ENCODE measurements at regions not wholly inside any gene's neighbourhood (a gene's known extent, or its start where the extent isn't known, plus 50 kb on each side); places are given as distances from the start of the nearest gene placed in this dataset.

- no peak for DNase-seq
- Histone ChIP-seq H3K4me1 (ENCODE audit: control insufficient read depth in 1 of 2, insufficient read depth in 2 of 2, low read length in 2 of 2) (peaks cover 0 to 9% of the 10 kb centered on the region in 2 donors), H3K9me3 (ENCODE audit: control insufficient read depth, low read length) (no peaks in the 10 kb centered on the region), H3K4me3 (ENCODE audit: low read length in 2 of 2) (no peak overlapping the region), H3K27me3 (ENCODE audit: control insufficient read depth in 1 of 2, insufficient read depth in 2 of 2, low read length in 1 of 2) (no peaks in the 10 kb centered on the region), H3K36me3 (ENCODE audit: control insufficient read depth in 1 of 2, insufficient read depth in 2 of 2, low read length in 1 of 2) (no peaks in the 10 kb centered on the region), H3K27ac (ENCODE audit: low read depth in 1 of 2, low read length in 2 of 2) (no peak overlapping the region)
- 79 to 82% methylated on average over 3 of the region's 3 CpGs for WGBS, 2 donors
- ATAC-seq (ENCODE audit: low FRiP score) = no peak
- intact Hi-C loops (cut with DNase I) = no loop called here
Observed at GRCh38 chr2:198715302-198715835, 742.4 kb downstream of the SATB2 start.

DNA sequence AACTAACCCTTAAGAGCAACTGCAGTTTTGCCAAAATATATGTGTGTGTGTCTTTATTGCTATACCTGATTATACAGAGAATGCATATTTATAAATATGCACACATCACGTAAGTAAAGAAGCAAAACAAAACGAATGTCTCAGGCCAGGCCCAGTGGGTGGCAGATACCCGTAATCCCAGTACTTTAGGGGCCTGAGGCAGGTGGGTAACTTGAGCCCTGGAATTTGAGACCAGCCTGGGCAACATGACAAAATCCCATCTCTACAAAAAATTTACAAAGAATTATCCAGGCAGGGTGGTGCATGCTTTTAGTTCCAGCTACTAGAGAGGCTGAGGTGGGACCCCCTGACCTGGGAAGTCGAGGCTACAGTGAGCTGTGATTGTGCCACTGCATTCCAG lies 745.3 kb downstream of the SATB2 start:
- no peak overlapping the region for H3K4me3 ChIP-seq (ENCODE audit: low read length in 2 of 2)
- intact Hi-C loops (cut with DNase I) = no loop called here
- ATAC-seq (ENCODE audit: low FRiP score) (no peak), DNase-seq (no peak)
- no peaks in the 10 kb centered on the region for H3K36me3 ChIP-seq (ENCODE audit: control insufficient read depth in 1 of 2, insufficient read depth in 2 of 2, low read length in 1 of 2)
- 54 to 58% methylated on average over 4 of the region's 4 CpGs for WGBS, 2 donors
- H3K27ac ChIP-seq (ENCODE audit: low read depth in 1 of 2, low read length in 2 of 2) = no peak overlapping the region
- H3K9me3 ChIP-seq (ENCODE audit: control insufficient read depth, low read length) = no peaks in the 10 kb centered on the region
- no peaks in the 10 kb centered on the region for H3K27me3 ChIP-seq (ENCODE audit: control insufficient read depth in 1 of 2, insufficient read depth in 2 of 2, low read length in 1 of 2)
- peaks cover 0 to 6% of the 10 kb centered on the region in 2 donors for H3K4me1 ChIP-seq (ENCODE audit: control insufficient read depth in 1 of 2, insufficient read depth in 2 of 2, low read length in 2 of 2)

DNA sequence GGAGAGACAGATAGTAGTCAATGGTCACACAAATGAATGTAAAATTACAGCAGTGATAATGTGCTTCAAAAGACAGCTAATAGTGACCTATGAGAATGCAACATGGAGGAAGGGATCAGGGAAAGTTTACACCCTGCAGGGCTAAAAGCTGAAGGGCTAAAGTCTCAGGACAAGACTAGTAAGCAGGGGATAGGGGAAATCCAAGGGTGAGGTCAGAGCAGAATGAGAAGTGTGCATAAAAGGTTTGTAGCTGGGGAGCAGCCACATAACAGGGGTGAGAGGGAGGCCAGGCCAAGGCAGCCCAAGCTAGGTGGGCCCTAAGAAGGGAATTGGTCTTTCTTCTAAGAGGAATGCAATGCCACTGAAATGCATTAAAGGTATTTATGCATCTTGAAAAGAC lies 746.3 kb downstream of the SATB2 start:
- no peak overlapping the region for H3K4me3 ChIP-seq (ENCODE audit: low read length in 2 of 2)
- ATAC-seq (ENCODE audit: low FRiP score) (no peak), DNase-seq (no peak)
- no peaks in the 10 kb centered on the region for H3K9me3 ChIP-seq (ENCODE audit: control insufficient read depth, low read length)
- H3K27me3 ChIP-seq (ENCODE audit: control insufficient read depth in 1 of 2, insufficient read depth in 2 of 2, low read length in 1 of 2) = no peaks in the 10 kb centered on the region
- peaks cover 0 to 6% of the 10 kb centered on the region in 2 donors for H3K4me1 ChIP-seq (ENCODE audit: control insufficient read depth in 1 of 2, insufficient read depth in 2 of 2, low read length in 2 of 2)
- H3K27ac ChIP-seq (ENCODE audit: low read depth in 1 of 2, low read length in 2 of 2) = no peak overlapping the region
- intact Hi-C loops (cut with DNase I) = no loop called here
- no peaks in the 10 kb centered on the region for H3K36me3 ChIP-seq (ENCODE audit: control insufficient read depth in 1 of 2, insufficient read depth in 2 of 2, low read length in 1 of 2)

DNA sequence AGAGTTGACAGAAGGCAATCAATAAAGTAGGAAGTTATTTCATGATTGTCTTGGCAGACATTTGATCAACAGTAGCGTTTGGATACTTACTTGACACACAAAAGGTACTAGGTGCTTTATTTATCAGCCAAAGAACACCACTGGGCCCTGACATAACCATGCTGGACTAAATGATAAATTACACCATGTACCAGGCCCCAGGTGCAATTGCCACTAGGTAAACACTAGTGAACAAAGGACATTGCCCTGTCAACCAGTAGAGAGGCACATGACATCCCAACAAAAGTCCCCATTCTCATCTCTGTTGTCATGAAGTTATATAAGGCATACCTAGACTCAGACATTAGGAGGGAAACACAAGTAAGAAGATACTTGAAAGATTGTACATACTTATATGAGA lies 747.2 kb downstream of the SATB2 start:
- H3K36me3 ChIP-seq (ENCODE audit: control insufficient read depth in 1 of 2, insufficient read depth in 2 of 2, low read length in 1 of 2) = no peaks in the 10 kb centered on the region
- ATAC-seq (ENCODE audit: low FRiP score) (no peak), DNase-seq (no peak)
- no peak overlapping the region for H3K27ac ChIP-seq (ENCODE audit: low read depth in 1 of 2, low read length in 2 of 2)
- H3K9me3 ChIP-seq (ENCODE audit: control insufficient read depth, low read length) = no peaks in the 10 kb centered on the region
- H3K27me3 ChIP-seq (ENCODE audit: control insufficient read depth in 1 of 2, insufficient read depth in 2 of 2, low read length in 1 of 2) = no peaks in the 10 kb centered on the region
- peaks cover 0 to 5% of the 10 kb centered on the region in 2 donors for H3K4me1 ChIP-seq (ENCODE audit: control insufficient read depth in 1 of 2, insufficient read depth in 2 of 2, low read length in 2 of 2)
- H3K4me3 ChIP-seq (ENCODE audit: low read length in 2 of 2) = no peak overlapping the region
- 79% methylated on average over 1 of the region's 1 CpG for WGBS, 2 donors
- intact Hi-C loops (cut with DNase I) = no loop called here

DNA sequence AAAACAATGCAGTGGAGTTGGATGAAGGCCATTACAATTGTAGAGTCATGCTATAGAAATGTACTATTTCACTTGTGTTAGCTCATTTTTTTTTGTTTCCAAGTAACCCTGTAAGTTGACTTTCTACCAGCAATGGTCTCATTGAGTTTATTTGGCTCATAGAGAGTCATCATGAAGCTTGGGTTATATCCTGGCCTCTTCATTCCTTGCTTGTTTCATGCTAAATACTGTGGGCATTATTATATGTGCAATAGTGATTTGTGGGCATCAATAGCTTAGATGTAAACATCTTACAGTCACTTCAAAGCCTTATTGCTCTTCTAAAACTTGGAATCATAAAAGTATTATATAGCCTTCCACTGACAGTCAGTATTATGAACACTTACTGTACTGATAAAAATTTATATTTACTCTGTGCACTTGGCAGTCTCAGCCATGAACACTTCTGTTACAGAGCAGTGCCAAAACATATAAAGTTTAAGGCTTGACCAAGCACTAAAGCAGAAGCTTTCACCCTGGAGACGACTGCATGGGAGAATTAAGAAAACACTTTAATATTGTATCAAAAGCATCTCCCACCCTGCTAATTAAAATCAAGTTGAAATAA lies 751.2 kb downstream of the SATB2 start:
- 4 to 5% methylated on average over 1 of the region's 1 CpG for WGBS, 2 donors
- Histone ChIP-seq H3K27ac (ENCODE audit: low read depth in 1 of 2, low read length in 2 of 2) (no peak overlapping the region), H3K4me1 (ENCODE audit: control insufficient read depth in 1 of 2, insufficient read depth in 2 of 2, low read length in 2 of 2) (no peaks in the 10 kb centered on the region), H3K4me3 (ENCODE audit: low read length in 2 of 2) (no peak overlapping the region), H3K36me3 (ENCODE audit: control insufficient read depth in 1 of 2, insufficient read depth in 2 of 2, low read length in 1 of 2) (no peaks in the 10 kb centered on the region), H3K9me3 (ENCODE audit: control insufficient read depth, low read length) (no peaks in the 10 kb centered on the region), H3K27me3 (ENCODE audit: control insufficient read depth in 1 of 2, insufficient read depth in 2 of 2, low read length in 1 of 2) (no peaks in the 10 kb centered on the region)
- intact Hi-C loops (cut with DNase I) = no loop called here
- DNase-seq (no peak), ATAC-seq (ENCODE audit: low FRiP score) (no peak)

- H3K27me3 ChIP-seq (ENCODE audit: control insufficient read depth in 1 of 2, insufficient read depth in 2 of 2, low read length in 1 of 2) = no peaks in the 10 kb centered on the region
- H3K4me1 ChIP-seq (ENCODE audit: control insufficient read depth in 1 of 2, insufficient read depth in 2 of 2, low read length in 2 of 2) = no peaks in the 10 kb centered on the region
- DNase-seq (no peak), ATAC-seq (ENCODE audit: low FRiP score) (no peak)
- intact Hi-C loops (cut with DNase I) = no loop called here
- no peak overlapping the region for H3K27ac ChIP-seq (ENCODE audit: low read depth in 1 of 2, low read length in 2 of 2)
- H3K4me3 ChIP-seq (ENCODE audit: low read length in 2 of 2) = no peak overlapping the region
- no peaks in the 10 kb centered on the region for H3K36me3 ChIP-seq (ENCODE audit: control insufficient read depth in 1 of 2, insufficient read depth in 2 of 2, low read length in 1 of 2)
- no peaks in the 10 kb centered on the region for H3K9me3 ChIP-seq (ENCODE audit: control insufficient read depth, low read length)
Observed at GRCh38 chr2:198703281-198703680, 754.5 kb downstream of the SATB2 start.

- Histone ChIP-seq H3K27me3 (ENCODE audit: control insufficient read depth in 1 of 2, insufficient read depth in 2 of 2, low read length in 1 of 2) (no peaks in the 10 kb centered on the region), H3K4me1 (ENCODE audit: control insufficient read depth in 1 of 2, insufficient read depth in 2 of 2, low read length in 2 of 2) (no peaks in the 10 kb centered on the region), H3K36me3 (ENCODE audit: control insufficient read depth in 1 of 2, insufficient read depth in 2 of 2, low read length in 1 of 2) (no peaks in the 10 kb centered on the region), H3K4me3 (ENCODE audit: low read length in 2 of 2) (no peak overlapping the region), H3K27ac (ENCODE audit: low read depth in 1 of 2, low read length in 2 of 2) (no peak overlapping the region), H3K9me3 (ENCODE audit: control insufficient read depth, low read length) (no peaks in the 10 kb centered on the region)
- DNase-seq = no peak
- no peak for ATAC-seq (ENCODE audit: low FRiP score)
- intact Hi-C loops (cut with DNase I) = no loop called here
Observed at GRCh38 chr2:198702796-198703195, 754.9 kb downstream of the SATB2 start.

DNA sequence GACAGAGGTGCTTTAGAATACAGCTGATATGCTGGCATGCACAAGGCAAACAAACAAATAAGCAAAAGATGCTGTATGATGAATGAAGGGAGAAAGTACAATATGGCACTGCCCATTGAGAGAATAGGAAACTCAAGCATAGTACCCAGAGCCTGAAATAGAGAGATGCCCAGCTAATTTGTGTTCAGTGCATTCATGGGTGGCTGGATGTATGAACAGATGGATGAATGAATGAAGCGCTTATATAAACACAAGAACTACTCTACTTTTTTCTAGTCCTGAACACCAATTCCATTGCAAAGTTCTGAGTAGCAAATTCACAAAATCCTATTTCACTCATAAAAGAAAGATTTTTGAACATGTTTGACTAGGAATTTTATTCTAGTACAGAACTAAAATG lies 756.3 kb downstream of the SATB2 start:
- Histone ChIP-seq H3K4me1 (ENCODE audit: control insufficient read depth in 1 of 2, insufficient read depth in 2 of 2, low read length in 2 of 2) (no peaks in the 10 kb centered on the region), H3K9me3 (ENCODE audit: control insufficient read depth, low read length) (no peaks in the 10 kb centered on the region), H3K36me3 (ENCODE audit: control insufficient read depth in 1 of 2, insufficient read depth in 2 of 2, low read length in 1 of 2) (no peaks in the 10 kb centered on the region), H3K27ac (ENCODE audit: low read depth in 1 of 2, low read length in 2 of 2) (no peak overlapping the region), H3K27me3 (ENCODE audit: control insufficient read depth in 1 of 2, insufficient read depth in 2 of 2, low read length in 1 of 2) (no peaks in the 10 kb centered on the region), H3K4me3 (ENCODE audit: low read length in 2 of 2) (no peak overlapping the region)
- intact Hi-C loops (cut with DNase I) = no loop called here
- DNase-seq (no peak), ATAC-seq (ENCODE audit: low FRiP score) (no peak)
- 88 to 93% methylated on average over 1 of the region's 1 CpG for WGBS, 2 donors

DNA sequence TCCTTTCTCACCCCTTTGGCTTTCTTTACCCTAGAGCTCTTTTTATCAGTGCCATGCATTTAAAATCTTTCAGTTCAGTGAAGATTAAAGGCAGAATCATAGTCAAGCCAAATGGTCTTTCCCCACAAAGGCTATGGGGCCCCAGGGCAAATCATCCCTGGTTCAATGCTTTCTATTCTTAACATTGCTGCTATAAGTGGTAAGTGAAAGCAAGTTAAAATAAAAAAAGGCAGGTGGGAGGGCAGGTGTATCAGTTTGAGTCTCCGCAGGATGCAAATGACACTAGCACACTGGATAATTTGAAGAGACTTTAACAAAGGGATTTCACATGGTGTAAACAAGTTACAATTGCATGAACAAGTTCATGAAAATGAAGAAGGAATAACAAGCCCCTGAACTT lies 757.4 kb downstream of the SATB2 start:
- Histone ChIP-seq H3K4me1 (ENCODE audit: control insufficient read depth in 1 of 2, insufficient read depth in 2 of 2, low read length in 2 of 2) (no peaks in the 10 kb centered on the region), H3K27ac (ENCODE audit: low read depth in 1 of 2, low read length in 2 of 2) (no peak overlapping the region), H3K36me3 (ENCODE audit: control insufficient read depth in 1 of 2, insufficient read depth in 2 of 2, low read length in 1 of 2) (no peaks in the 10 kb centered on the region), H3K4me3 (ENCODE audit: low read length in 2 of 2) (no peak overlapping the region), H3K27me3 (ENCODE audit: control insufficient read depth in 1 of 2, insufficient read depth in 2 of 2, low read length in 1 of 2) (no peaks in the 10 kb centered on the region), H3K9me3 (ENCODE audit: control insufficient read depth, low read length) (no peaks in the 10 kb centered on the region)
- no peak for DNase-seq
- WGBS, 2 donors = 94 to 98% methylated on average over 1 of the region's 1 CpG
- intact Hi-C loops (cut with DNase I) = no loop called here
- ATAC-seq (ENCODE audit: low FRiP score) = no peak
